Fibroblast of lung (primary cell): ENCODE measurements at regions not wholly inside any gene's neighbourhood (a gene's known extent, or its start where the extent isn't known, plus 50 kb on each side); places are given as distances from the start of the nearest gene placed in this dataset.

ENCODE experiments used
- DNase-seq, 2 donors: peaks; one replicate each; pipeline versions ENCODE4 v3.0.0 to v3.0.0-alpha.2; 2010; ENCODE audit warnings: low read depth in 2 of 2
- H2AFZ ChIP-seq: 2 replicates; pipeline ENCODE4 v1.5.1; 2012; ENCODE audit warnings: low read length, control low read depth, inconsistent platforms
- H3K27ac ChIP-seq: 2 replicates; pipeline ENCODE4 v1.5.1; 2011; ENCODE audit warnings: low read length, control low read depth; ENCODE audit not compliant: insufficient read depth
- H3K27me3 ChIP-seq: 2 replicates; pipeline ENCODE4 v1.5.1; 2011; ENCODE audit warnings: mild to moderate bottlenecking, low read length; ENCODE audit not compliant: control insufficient read depth, insufficient read depth
- H3K36me3 ChIP-seq: 2 replicates; pipeline ENCODE4 v1.5.1; 2011; ENCODE audit warnings: low read length; ENCODE audit not compliant: control insufficient read depth, insufficient read depth
- H3K4me1 ChIP-seq: 2 replicates; pipeline ENCODE4 v1.5.1; 2011; ENCODE audit warnings: low read length; ENCODE audit not compliant: control insufficient read depth, insufficient read depth; ENCODE audit errors: extremely low read depth
- H3K4me2 ChIP-seq: 2 replicates; pipeline ENCODE4 v1.5.1; 2011; ENCODE audit warnings: low read length, control low read depth; ENCODE audit not compliant: insufficient read depth; ENCODE audit errors: extremely low read depth
- H3K4me3 ChIP-seq, 4 experiments: fragments of 200-600 bp in 1 of 4; sonication (generic) in 1 of 4; replicated peaks in 1 of 4; 2 replicates each; pipeline ENCODE4 v1.5.1; 2011 to 2016; ENCODE audit warnings: low read length in 4 of 4, low read depth in 3 of 4, mild to moderate bottlenecking in 3 of 4, control low read depth in 2 of 4, inconsistent platforms in 1 of 4, mixed read lengths in 1 of 4; ENCODE audit not compliant: insufficient read depth in 1 of 4; ENCODE audit errors: control extremely low read depth in 1 of 4
- H3K79me2 ChIP-seq: 2 replicates; pipeline ENCODE4 v1.5.1; 2012; ENCODE audit warnings: mild to moderate bottlenecking, low read length, inconsistent platforms; ENCODE audit not compliant: control insufficient read depth, insufficient read depth
- H3K9ac ChIP-seq: 2 replicates; pipeline ENCODE4 v1.5.1; 2011; ENCODE audit warnings: mild to moderate bottlenecking, low read length, control low read depth; ENCODE audit not compliant: insufficient read depth
- H3K9me3 ChIP-seq: 2 replicates; pipeline ENCODE4 v1.5.1; 2012; ENCODE audit warnings: low read depth, low read length; ENCODE audit not compliant: control insufficient read depth, insufficient read depth
- H4K20me1 ChIP-seq: 2 replicates; pipeline ENCODE4 v1.5.1; 2011; ENCODE audit warnings: low read length; ENCODE audit not compliant: control insufficient read depth, insufficient read depth; ENCODE audit errors: extremely low read depth
- EZH2 ChIP-seq: IDR thresholded peaks from 2 replicates; pipeline ENCODE4 v1.5.1; 2012; ENCODE audit warnings: low read length, control low read depth, mild to moderate bottlenecking; ENCODE audit errors: missing control alignments
- TF ChIP-seq, protein P1 (sequence below), 2 donors: IDR thresholded peaks in 1 of 2; conservative IDR thresholded peaks in 1 of 2; 1 replicate in 1 of 2; 2 replicates in 1 of 2; pipeline ENCODE4 v1.5.1; 2011 to 2012; ENCODE audit warnings: low read length in 2 of 2, control low read depth in 1 of 2, inconsistent platforms in 1 of 2, low read depth in 1 of 2, mild to moderate bottlenecking in 1 of 2

DNA sequence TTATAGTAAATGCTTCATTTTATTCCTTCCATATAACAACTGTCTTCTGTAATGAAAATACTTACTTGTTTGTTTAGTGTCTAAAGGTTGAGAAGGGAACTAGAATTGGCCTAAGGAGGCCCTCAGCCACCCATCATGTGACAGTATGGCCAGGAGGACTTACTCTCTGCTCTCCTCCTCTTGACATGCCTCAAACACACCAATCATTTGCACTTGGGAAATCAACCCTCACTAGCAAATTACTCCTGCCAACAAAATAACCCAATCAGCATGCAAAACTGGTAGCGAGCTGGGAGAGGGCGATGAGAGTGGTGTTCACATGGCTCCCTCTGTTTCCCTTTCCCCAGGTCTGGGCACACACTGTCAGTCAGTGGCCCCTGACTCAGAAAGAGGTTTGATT, 58.6 kb upstream of the MEF2C start:
- Histone ChIP-seq H3K4me3 (no peak overlapping the region), H3K36me3 (no peaks in the 10 kb centered on the region), H3K27me3 (no peaks in the 10 kb centered on the region), H3K4me2 (no peak overlapping the region), H3K79me2 (no peaks in the 10 kb centered on the region), H3K9me3 (no peaks in the 10 kb centered on the region), H4K20me1 (no peaks in the 10 kb centered on the region), H3K9ac (no peak overlapping the region), H3K27ac (no peak overlapping the region), H3K4me1 (peaks cover 14% of the 10 kb centered on the region), H2AFZ (no peak overlapping the region)
- TF ChIP-seq, protein P1, sequence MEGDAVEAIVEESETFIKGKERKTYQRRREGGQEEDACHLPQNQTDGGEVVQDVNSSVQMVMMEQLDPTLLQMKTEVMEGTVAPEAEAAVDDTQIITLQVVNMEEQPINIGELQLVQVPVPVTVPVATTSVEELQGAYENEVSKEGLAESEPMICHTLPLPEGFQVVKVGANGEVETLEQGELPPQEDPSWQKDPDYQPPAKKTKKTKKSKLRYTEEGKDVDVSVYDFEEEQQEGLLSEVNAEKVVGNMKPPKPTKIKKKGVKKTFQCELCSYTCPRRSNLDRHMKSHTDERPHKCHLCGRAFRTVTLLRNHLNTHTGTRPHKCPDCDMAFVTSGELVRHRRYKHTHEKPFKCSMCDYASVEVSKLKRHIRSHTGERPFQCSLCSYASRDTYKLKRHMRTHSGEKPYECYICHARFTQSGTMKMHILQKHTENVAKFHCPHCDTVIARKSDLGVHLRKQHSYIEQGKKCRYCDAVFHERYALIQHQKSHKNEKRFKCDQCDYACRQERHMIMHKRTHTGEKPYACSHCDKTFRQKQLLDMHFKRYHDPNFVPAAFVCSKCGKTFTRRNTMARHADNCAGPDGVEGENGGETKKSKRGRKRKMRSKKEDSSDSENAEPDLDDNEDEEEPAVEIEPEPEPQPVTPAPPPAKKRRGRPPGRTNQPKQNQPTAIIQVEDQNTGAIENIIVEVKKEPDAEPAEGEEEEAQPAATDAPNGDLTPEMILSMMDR (conservative IDR thresholded peaks at IDR 0.05 in 1 of 2, IDR thresholded peaks at IDR 0.05 in 1 of 2; ENCODE audit: low read depth in 1 of 2, low read length in 2 of 2), result no peak
- no peak for TF ChIP-seq EZH2
- DNase-seq, result no peak

DNA sequence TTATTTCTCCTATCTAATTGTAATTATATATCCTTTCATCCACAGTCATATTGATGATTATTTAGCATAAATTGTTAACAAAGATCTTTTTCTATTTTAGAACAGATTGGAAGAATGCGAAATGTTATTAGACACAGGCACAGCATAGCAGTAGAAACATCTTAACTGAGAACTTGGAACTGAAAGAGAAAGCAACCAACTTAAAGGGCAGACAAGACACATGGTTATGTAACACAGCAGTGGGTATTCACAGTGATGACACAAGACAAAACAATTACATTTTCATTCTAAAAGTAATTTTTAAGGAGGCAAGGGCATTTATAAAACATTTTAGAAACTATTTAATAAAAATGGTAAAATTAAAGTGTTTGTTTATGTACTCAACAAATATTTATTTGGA, 57.7 kb upstream of the MEF2C start:
- no peak for DNase-seq
- Histone ChIP-seq H3K4me2 (no peak overlapping the region), H3K27me3 (no peaks in the 10 kb centered on the region), H3K9ac (no peak overlapping the region), H3K79me2 (no peaks in the 10 kb centered on the region), H2AFZ (no peak overlapping the region), H3K27ac (no peak overlapping the region), H3K9me3 (no peaks in the 10 kb centered on the region), H3K36me3 (no peaks in the 10 kb centered on the region), H3K4me3 (no peak overlapping the region), H4K20me1 (no peaks in the 10 kb centered on the region), H3K4me1 (peaks cover 14% of the 10 kb centered on the region)
- TF ChIP-seq EZH2, result no peak
- TF ChIP-seq, protein P1 (conservative IDR thresholded peaks at IDR 0.05 in 1 of 2, IDR thresholded peaks at IDR 0.05 in 1 of 2; ENCODE audit: low read depth in 1 of 2, low read length in 2 of 2), result no peak

DNA sequence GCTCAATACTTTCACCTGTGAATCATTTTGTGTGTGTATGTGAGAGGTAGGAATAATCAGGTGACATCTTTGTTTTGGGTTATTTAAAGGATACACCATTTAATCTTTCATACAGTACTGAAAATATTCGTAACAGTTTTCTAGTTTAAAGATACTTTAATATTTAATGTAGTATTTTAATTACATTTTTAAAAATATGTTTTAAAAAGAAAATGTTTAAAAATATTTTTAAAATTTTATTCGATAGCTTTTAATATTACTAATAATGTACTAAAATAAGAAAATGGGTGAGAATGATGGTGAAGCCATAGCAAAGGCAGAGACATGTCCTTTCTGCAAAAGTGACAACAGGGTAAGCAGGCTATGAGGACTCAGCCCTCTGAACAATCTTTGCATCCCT, 56.3 kb upstream of the MEF2C start:
- Histone ChIP-seq H3K79me2 (no peaks in the 10 kb centered on the region), H4K20me1 (no peaks in the 10 kb centered on the region), H3K36me3 (no peaks in the 10 kb centered on the region), H3K27ac (no peak overlapping the region), H2AFZ (no peak overlapping the region), H3K4me3 (no peak overlapping the region), H3K4me1 (peaks cover 8% of the 10 kb centered on the region), H3K9ac (no peak overlapping the region), H3K4me2 (no peak overlapping the region), H3K9me3 (no peaks in the 10 kb centered on the region), H3K27me3 (no peaks in the 10 kb centered on the region)
- no peak for DNase-seq
- TF ChIP-seq EZH2, result no peak
- TF ChIP-seq, protein P1 (conservative IDR thresholded peaks at IDR 0.05 in 1 of 2, IDR thresholded peaks at IDR 0.05 in 1 of 2; ENCODE audit: low read depth in 1 of 2, low read length in 2 of 2), result no peak
